Rectal smooth muscle tissue (tissue), 1 donor: ENCODE measurements at regions not wholly inside any gene's neighbourhood (a gene's known extent, or its start where the extent isn't known, plus 50 kb on each side); places are given as distances from the start of the nearest gene placed in this dataset.

Experiments used
- H3K27ac ChIP-seq: one replicate; pipeline ENCODE4 v1.7.0; 2013; ENCODE audit warnings: low read depth, low read length, inconsistent platforms
- H3K27me3 ChIP-seq: one replicate; pipeline ENCODE4 v1.7.0; 2013; ENCODE audit warnings: low read length; ENCODE audit not compliant: control insufficient read depth, insufficient read depth
- H3K36me3 ChIP-seq: one replicate; pipeline ENCODE4 v1.7.0; 2013; ENCODE audit warnings: low read length; ENCODE audit not compliant: control insufficient read depth, insufficient read depth
- H3K4me1 ChIP-seq: one replicate; pipeline ENCODE4 v1.7.0; 2013; ENCODE audit warnings: low read length; ENCODE audit not compliant: control insufficient read depth, insufficient read depth
- H3K4me3 ChIP-seq: one replicate; pipeline ENCODE4 v1.7.0; 2013; ENCODE audit warnings: low read length
- H3K9ac ChIP-seq: one replicate; pipeline ENCODE4 v1.7.0; 2013; ENCODE audit warnings: low read length

DNA sequence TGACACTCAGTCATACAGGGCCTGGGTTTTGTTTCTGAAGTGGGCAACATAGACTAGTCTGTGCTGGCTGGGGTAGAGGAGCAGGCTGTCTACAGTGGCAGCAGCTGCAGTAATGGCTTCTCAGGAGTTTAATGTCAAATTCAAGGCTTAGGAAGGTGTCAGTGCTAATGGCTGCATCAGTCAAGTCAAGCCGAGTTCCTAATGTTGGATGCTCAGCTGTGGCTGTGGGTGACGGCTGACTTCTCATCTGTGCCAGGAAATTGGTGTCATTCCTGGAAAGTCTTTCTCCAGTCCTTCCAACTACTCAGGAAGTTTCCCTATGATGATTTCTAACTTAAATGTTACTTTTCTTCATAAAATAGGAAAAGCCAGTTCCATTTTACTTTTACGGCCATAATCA lies 468.1 kb upstream of the IGFBP3 start:
- H3K9ac ChIP-seq, result no peak overlapping the region
- H3K36me3 ChIP-seq, result no peaks in the 10 kb centered on the region
- no peak overlapping the region for H3K27ac ChIP-seq
- H3K4me3 ChIP-seq, result no peak overlapping the region
- no peaks in the 10 kb centered on the region for H3K27me3 ChIP-seq
- peaks cover 20% of the 10 kb centered on the region for H3K4me1 ChIP-seq

DNA sequence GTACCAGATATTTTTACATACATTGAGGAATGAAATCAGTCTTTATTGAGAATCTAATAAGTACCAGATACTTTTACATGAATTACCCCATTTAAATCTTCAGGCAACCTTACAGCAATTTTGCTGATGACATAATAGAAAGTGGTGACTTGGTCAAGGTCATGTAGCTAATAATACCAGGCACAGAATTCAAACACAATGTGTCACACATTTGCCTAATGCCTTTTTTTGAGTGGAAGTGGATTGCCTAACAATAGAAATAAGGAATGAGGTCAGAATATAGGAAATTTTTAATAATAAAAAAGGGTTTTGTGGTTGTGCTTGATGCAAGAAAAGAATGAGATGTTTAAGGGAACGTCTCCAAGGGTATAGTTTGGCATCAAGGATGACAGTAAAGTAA lies 466.6 kb upstream of the IGFBP3 start:
- no peak overlapping the region for H3K4me3 ChIP-seq
- H3K27me3 ChIP-seq, result no peaks in the 10 kb centered on the region
- no peaks in the 10 kb centered on the region for H3K36me3 ChIP-seq
- no peak overlapping the region for H3K9ac ChIP-seq
- no peak overlapping the region for H3K27ac ChIP-seq
- H3K4me1 ChIP-seq, result peaks cover 14% of the 10 kb centered on the region

DNA sequence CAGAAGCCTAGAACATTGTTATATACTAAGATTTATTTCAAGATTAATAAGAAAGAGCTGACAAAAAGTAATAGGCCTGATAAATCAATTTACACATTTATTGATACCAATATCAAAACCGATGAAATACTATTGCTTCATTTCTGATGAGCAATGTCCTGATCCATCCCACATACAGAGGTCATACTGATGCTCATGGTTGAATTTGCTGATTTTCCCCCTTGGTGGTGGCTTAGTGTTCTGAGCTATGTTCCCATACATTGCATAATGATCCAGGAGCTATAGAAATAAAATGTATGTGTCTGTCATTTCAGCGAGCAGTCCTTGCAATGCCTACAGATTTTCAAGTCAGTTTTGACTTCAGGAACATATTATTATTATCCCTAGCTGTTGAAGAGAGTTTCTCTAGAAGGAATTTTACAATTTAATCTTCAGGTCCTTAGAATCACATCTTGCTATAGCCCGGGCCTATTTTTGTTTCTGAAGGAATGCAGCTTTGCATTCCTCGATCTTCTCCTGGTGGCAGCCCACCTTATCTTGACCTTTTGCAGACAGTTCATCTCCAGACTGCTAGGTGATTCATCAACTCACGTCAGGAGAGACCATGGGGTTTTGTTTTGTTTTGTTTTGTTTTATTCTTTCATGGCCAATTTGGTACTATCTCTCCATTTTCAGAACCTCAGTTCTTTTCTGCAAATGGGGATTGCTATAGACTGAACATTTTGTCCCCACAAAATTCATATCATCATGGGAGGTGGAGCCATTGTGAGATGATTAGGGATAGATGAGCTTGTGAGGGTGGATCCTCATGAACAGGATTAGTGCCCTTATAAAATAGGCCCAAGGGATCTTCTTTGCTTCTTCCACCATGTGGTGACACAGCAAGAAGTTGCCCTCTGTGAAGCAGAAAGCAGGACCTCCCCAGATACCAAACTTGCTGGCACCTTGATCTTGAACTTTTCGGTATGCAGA lies 465.6 kb upstream of the IGFBP3 start:
- H3K4me1 ChIP-seq, result peaks cover 7% of the 10 kb centered on the region
- H3K36me3 ChIP-seq, result no peaks in the 10 kb centered on the region
- no peak overlapping the region for H3K4me3 ChIP-seq
- no peaks in the 10 kb centered on the region for H3K27me3 ChIP-seq
- no peak overlapping the region for H3K9ac ChIP-seq
- H3K27ac ChIP-seq, result no peak overlapping the region

DNA sequence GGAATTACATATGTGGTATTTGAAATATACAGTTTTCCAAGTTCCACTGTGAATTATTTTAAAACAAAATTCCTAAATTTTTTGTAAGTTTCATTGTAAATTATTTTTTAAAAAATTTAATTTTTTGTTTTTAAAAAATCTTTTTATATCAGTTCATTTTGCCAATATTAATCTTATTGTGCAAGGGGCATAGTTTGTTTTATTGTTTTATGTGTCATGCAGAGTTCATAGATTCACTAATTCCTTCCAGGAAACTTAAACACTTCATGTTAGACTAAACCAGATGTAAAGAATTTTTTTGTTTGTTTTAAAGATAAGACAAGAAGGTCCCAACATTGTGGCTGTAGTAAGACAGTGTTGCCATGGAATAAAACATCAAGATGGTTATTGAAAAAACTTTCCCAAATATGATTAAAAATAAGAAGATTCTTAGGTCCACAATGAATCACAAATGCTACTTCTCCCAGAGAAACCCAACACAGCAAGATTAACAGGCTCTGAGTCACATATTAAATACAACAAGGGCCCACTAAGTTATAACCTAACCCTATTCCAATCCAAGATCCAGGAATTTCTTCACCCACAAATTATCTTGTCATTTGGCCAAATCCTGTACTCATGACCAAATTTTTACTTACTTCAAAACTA lies 464.7 kb upstream of the IGFBP3 start:
- H3K27me3 ChIP-seq, result no peaks in the 10 kb centered on the region
- H3K9ac ChIP-seq, result no peak overlapping the region
- H3K27ac ChIP-seq, result no peak overlapping the region
- H3K36me3 ChIP-seq, result no peaks in the 10 kb centered on the region
- peaks cover under 1% of the 10 kb centered on the region for H3K4me1 ChIP-seq
- no peak overlapping the region for H3K4me3 ChIP-seq

DNA sequence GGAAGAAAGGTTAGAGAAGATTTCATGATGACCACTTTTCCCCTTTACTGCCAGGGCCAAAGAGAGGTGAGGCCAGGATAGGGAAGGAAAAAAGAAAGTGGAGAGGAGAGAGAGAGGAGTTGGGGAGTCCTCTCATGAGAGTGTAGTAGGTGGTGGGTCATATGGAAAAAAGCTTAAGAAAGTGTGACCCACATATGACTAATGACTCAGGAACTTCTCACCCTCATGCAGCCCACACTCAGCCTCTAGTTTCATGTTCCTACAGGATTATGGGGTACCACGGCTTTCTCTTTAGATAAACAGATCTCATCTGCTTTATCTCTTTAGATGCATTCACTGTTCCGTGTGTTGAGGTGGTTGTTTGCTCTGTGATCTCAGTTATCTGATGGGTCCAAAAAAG lies 462.5 kb upstream of the IGFBP3 start:
- no peaks in the 10 kb centered on the region for H3K27me3 ChIP-seq

DNA sequence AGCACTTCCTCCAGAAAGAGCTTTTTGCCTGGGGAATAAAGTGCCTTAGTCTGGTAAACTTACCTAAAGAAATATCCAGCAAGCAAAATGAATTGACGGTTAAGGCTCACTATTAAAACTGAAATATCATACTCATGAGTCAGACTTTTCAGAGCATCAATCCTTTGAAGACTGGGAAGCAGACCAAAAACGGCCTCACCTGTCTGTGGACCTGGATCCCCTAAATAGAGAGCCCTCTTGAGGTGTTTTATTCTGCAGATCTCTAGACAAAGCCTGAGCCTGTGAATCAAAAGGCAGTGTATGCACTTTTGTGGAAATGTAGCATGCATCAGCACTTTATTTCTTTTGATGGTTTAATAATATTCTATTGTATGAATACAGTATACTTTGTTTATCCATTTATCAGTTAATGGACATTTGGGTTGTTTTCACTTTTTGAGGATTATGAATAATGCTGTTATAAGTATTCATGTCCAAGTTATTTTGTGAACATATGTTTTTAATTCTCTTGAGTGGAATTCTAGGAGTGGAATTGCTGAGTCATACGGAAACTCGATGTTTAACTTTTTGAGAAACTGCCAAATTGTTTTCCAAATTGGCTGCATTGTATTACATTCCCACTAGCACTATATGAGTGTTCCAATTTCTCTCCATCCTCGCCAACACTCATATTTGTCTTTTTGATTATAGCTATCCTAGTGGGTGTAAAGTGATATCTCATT lies 449.0 kb upstream of the IGFBP3 start:
- Histone ChIP-seq H3K9ac (no peak overlapping the region), H3K27ac (no peak overlapping the region), H3K4me3 (no peak overlapping the region), H3K27me3 (no peaks in the 10 kb centered on the region), H3K36me3 (no peaks in the 10 kb centered on the region), H3K4me1 (no peaks in the 10 kb centered on the region)

More for the DNA sequence above, 462.5 kb upstream of the IGFBP3 start:
- H3K4me1 ChIP-seq, result no peaks in the 10 kb centered on the region
- no peak overlapping the region for H3K4me3 ChIP-seq
- H3K27ac ChIP-seq, result no peak overlapping the region
- no peaks in the 10 kb centered on the region for H3K36me3 ChIP-seq
- H3K9ac ChIP-seq, result no peak overlapping the region

DNA sequence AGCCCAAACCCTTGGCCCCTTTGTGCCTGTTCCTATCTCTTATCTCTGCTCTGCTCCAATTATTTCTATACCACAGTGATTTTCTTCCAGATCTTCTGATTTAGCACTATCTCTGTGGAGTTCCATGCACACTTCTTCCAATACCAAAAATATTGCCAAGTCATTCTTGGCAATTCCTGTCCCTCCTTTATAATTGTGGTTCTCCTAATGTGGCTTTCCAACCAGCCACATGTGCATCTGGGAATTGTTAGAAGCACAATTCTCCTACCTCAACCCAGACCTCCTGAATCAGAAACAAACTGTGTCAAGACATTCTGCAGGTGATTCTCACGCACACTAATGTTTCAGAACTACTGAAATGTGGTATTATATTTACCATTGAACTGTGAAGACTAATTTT lies 447.8 kb upstream of the IGFBP3 start:
- Histone ChIP-seq H3K27ac (no peak overlapping the region), H3K4me3 (no peak overlapping the region), H3K4me1 (no peaks in the 10 kb centered on the region), H3K36me3 (no peaks in the 10 kb centered on the region), H3K27me3 (peaks cover 2% of the 10 kb centered on the region), H3K9ac (no peak overlapping the region)

DNA sequence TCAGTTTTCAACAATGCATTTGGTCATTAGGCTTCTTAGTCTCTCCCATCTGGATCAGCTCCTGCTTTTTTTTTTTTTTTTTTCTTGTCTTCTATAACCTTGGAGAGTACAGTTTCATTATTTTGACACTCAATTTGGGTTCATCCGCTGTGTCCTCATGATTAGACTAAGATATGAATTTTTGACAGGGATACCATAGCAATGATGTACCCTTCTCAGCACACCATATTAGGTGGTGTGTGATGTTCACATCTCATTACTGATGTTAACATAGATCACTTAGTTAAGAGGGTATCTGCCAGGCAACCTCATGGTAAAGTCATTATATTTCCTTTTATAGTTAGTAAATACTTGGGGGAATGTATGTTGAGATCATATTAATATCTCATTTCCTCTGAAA lies 445.5 kb upstream of the IGFBP3 start:
- H3K36me3 ChIP-seq, result no peaks in the 10 kb centered on the region
- H3K9ac ChIP-seq, result no peak overlapping the region
- no peaks in the 10 kb centered on the region for H3K4me1 ChIP-seq
- peaks cover 2% of the 10 kb centered on the region for H3K27me3 ChIP-seq
- no peak overlapping the region for H3K4me3 ChIP-seq
- no peak overlapping the region for H3K27ac ChIP-seq

DNA sequence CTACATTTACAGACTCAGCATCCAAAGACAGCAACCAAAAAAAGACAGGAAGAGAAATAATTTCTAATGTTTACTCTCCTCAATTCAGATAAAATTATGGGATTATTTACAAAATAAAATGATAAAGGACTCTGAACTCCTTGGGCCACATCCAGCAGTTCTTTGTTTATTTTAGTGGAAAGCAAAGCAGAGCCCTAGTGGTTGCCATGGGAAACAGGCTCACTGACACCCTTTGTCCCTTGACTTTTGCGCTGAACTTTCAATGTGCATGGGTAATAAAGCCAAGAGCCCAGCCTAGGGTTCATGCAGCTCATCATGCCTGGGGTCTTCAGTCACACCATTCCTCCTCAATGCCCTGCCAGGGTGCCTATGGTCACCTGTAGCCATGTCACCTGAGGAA lies 442.6 kb upstream of the IGFBP3 start:
- Histone ChIP-seq H3K4me1 (no peaks in the 10 kb centered on the region), H3K4me3 (no peak overlapping the region), H3K36me3 (no peaks in the 10 kb centered on the region), H3K27me3 (peaks cover 2% of the 10 kb centered on the region), H3K27ac (no peak overlapping the region), H3K9ac (no peak overlapping the region)

DNA sequence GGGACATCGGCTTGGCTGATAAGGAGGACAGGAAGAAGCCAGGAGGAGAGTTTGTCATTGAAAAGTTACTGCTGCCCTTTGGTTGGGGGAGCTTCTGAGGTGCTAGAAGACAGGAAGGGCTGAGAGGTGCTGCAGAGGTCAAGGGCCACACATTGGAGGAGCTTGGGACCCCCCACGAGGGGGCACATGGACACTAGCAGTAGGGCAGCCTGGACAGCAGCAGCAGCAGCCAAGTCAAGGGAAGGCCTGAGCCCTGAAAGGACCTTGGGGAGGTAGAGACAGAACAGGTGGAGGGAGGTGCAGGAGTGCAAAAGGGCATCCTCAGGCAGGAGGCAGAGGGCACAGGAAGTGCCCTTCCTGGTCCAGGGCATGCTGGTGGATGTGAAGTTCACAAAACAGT lies 439.7 kb upstream of the IGFBP3 start:
- H3K4me1 ChIP-seq, result no peaks in the 10 kb centered on the region
- no peak overlapping the region for H3K4me3 ChIP-seq
- H3K27me3 ChIP-seq, result peaks cover 2% of the 10 kb centered on the region

DNA sequence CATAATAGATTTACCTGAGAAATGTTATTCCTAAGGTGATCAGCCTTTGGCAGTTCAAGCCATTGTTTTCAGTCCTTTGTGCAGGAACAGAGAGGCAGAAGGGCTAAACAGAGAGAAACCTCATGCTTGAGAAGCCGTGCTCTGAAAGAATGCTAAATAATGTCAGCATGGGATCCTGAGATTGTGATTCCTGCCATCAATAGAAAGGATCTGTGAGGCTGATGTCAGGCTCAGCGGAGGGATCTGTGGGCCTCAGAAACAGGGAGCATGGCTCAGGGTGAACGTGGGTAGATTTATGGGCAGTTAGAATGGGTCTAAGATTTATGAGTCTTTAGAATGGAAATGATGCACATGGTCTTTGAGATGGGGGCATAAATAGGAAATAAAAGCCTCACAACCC lies 439.2 kb upstream of the IGFBP3 start:
- Histone ChIP-seq H3K4me3 (no peak overlapping the region), H3K36me3 (no peaks in the 10 kb centered on the region), H3K27me3 (peaks cover 2% of the 10 kb centered on the region), H3K4me1 (no peaks in the 10 kb centered on the region), H3K27ac (no peak overlapping the region), H3K9ac (no peak overlapping the region)

More for the DNA sequence above, 439.7 kb upstream of the IGFBP3 start:
- Histone ChIP-seq H3K36me3 (no peaks in the 10 kb centered on the region), H3K27ac (no peak overlapping the region), H3K9ac (no peak overlapping the region)

DNA sequence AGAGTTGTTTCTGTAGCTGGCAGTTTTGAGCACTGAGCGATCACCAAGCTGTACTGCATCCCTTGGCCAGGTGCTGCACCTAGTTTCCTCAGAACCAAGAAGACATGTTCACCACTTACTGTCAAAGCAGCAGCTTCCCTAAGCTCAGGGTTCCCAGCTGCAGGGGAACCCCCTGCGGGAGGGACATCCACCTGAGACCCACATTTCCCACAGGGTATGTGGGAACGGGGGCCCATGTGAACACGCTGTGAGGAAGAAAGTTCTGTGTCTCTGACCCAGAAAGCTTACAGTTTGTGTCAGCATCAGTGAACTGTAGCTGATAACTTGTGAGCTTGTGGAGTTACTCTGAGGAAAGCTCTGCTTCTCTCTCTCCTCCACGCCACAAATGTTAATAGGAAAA lies 436.8 kb upstream of the IGFBP3 start:
- H3K27me3 ChIP-seq, result no peaks in the 10 kb centered on the region
- no peak overlapping the region for H3K9ac ChIP-seq
- no peak overlapping the region for H3K27ac ChIP-seq
- no peaks in the 10 kb centered on the region for H3K36me3 ChIP-seq
- no peaks in the 10 kb centered on the region for H3K4me1 ChIP-seq
- no peak overlapping the region for H3K4me3 ChIP-seq
